Prostate gland (tissue), 2 donors: ENCODE measurements at regions not wholly inside any gene's neighbourhood (a gene's known extent, or its start where the extent isn't known, plus 50 kb on each side); places are given as distances from the start of the nearest gene placed in this dataset.

Source experiments
- DNase-seq: peaks from one replicate; pipeline ENCODE4 v3.0.0-alpha.2; 2019; ENCODE audit warnings: low spot score
- H3K27ac ChIP-seq, 2 donors: fragments of 200-600 bp; sonication (generic); 2 replicates each; pipeline ENCODE4 v1.5.1; 2017 to 2019
- H3K27me3 ChIP-seq: fragments of 200-600 bp; sonication (generic); replicated peaks from 2 replicates; pipeline ENCODE4 v1.5.1; 2019; ENCODE audit not compliant: insufficient read depth
- H3K36me3 ChIP-seq, 2 donors: fragments of 200-600 bp; sonication (generic); 1 replicate in 1 of 2; 2 replicates in 1 of 2; pipeline versions ENCODE4 v1.5.1 to v1.8.1; 2017 to 2019
- H3K4me1 ChIP-seq: fragments of 200-600 bp; sonication (generic); replicated peaks from 2 replicates; pipeline ENCODE4 v1.5.1; 2019
- H3K4me3 ChIP-seq, 2 donors: fragments of 200-600 bp; sonication (generic); 2 replicates each; pipeline ENCODE4 v1.5.1; 2017 to 2019
- H3K9me3 ChIP-seq: fragments of 200-600 bp; sonication (generic); 2 replicates; pipeline ENCODE4 v1.5.1; 2017
- POLR2A ChIP-seq: fragments of 450-650 bp; IDR thresholded peaks from one replicate; pipeline ENCODE4 v1.6.1; 2016; ENCODE audit warnings: antibody characterized with exemption, mild to moderate bottlenecking
- POLR2AphosphoS5 ChIP-seq: sonication (generic); formaldehyde crosslinking; IDR thresholded peaks from one replicate; pipeline ENCODE4 v1.6.1; 2017; ENCODE audit warnings: antibody characterized with exemption
- WGBS: methylation state at CpG from one replicate; pipeline ENCODE4 v1.1.5; 2018; 5-methylcytosine and 5-hydroxymethylcytosine counted together
- intact Hi-C: fragments of 100-400 bp; cut with DNase I; formaldehyde crosslinking; loops from one replicate; pipeline ENCODE4 v1.14.2; 2022
- TF ChIP-seq, protein P1 (sequence below), 4 experiments: fragments of 200-600 bp in 2 of 4; fragments of 450-650 bp in 2 of 4; sonication (generic) in 2 of 4; IDR thresholded peaks; 1 replicate in 3 of 4; 2 replicates in 1 of 4; pipeline ENCODE4 v1.5.1; 2016 to 2019; ENCODE audit warnings: antibody characterized with exemption in 4 of 4, mild to moderate bottlenecking in 2 of 4, moderate library complexity in 2 of 4

DNA sequence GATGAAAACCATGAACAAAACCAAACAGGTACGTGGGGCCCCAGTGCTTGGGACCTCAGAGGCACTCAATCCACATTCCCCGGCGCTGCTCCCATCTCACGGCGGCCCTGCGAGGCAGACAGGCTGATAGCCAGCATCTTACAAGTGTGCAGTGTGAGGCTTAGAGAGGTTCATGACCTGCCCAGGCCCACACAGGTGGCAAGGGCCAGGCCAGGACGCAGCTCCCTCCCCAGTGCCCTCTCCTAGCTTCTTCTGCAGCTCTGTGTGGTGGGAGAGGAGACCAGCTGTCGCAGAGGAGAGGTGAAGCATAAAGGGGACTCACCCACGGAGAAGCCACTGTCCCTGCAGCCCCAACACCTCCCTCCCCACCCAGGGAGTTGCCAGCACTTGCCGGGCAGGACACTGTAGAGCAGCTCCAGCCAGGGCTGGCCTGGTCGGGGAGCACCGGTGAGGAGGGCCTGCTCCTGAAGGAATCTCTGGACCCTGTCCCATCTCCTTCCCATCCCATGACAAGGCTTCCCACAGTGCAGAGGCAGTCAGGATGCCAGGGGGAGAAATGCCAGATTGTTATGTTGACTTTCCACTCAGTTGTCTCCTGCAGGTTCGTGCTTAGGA is 92.4 kb upstream of the TMEM45B start:
- TF ChIP-seq POLR2A (no peak), POLR2AphosphoS5 (no peak)
- TF ChIP-seq, protein P1, sequence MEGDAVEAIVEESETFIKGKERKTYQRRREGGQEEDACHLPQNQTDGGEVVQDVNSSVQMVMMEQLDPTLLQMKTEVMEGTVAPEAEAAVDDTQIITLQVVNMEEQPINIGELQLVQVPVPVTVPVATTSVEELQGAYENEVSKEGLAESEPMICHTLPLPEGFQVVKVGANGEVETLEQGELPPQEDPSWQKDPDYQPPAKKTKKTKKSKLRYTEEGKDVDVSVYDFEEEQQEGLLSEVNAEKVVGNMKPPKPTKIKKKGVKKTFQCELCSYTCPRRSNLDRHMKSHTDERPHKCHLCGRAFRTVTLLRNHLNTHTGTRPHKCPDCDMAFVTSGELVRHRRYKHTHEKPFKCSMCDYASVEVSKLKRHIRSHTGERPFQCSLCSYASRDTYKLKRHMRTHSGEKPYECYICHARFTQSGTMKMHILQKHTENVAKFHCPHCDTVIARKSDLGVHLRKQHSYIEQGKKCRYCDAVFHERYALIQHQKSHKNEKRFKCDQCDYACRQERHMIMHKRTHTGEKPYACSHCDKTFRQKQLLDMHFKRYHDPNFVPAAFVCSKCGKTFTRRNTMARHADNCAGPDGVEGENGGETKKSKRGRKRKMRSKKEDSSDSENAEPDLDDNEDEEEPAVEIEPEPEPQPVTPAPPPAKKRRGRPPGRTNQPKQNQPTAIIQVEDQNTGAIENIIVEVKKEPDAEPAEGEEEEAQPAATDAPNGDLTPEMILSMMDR (IDR thresholded peaks at IDR 0.05), result no peak

GRCh38 chr11:129723761-129724162 is 91.9 kb upstream of the TMEM45B start:
- no peaks in the 10 kb centered on the region for H3K36me3 ChIP-seq
- no peaks in the 10 kb centered on the region for H3K27me3 ChIP-seq
- H3K9me3 ChIP-seq, result no peaks in the 10 kb centered on the region
- H3K4me3 ChIP-seq, result no peak overlapping the region
- intact Hi-C loops, result no loop called here
- no peaks in the 10 kb centered on the region for H3K4me1 ChIP-seq
- no peak overlapping the region for H3K27ac ChIP-seq
- TF ChIP-seq POLR2A (no peak), POLR2AphosphoS5 (no peak)
- TF ChIP-seq, protein P1 (IDR thresholded peaks at IDR 0.05), result no peak
- 74% methylated on average over 11 of the region's 11 CpGs for WGBS
- no peak for DNase-seq

More for the DNA sequence above, 92.4 kb upstream of the TMEM45B start:
- no peaks in the 10 kb centered on the region for H3K36me3 ChIP-seq
- no peaks in the 10 kb centered on the region for H3K27me3 ChIP-seq
- DNase-seq, result no peak
- 76% methylated on average over 13 of the region's 13 CpGs for WGBS
- no peaks in the 10 kb centered on the region for H3K4me1 ChIP-seq
- intact Hi-C loops, result no loop called here
- no peaks in the 10 kb centered on the region for H3K9me3 ChIP-seq
- H3K27ac ChIP-seq, result no peak overlapping the region
- no peak overlapping the region for H3K4me3 ChIP-seq

DNA sequence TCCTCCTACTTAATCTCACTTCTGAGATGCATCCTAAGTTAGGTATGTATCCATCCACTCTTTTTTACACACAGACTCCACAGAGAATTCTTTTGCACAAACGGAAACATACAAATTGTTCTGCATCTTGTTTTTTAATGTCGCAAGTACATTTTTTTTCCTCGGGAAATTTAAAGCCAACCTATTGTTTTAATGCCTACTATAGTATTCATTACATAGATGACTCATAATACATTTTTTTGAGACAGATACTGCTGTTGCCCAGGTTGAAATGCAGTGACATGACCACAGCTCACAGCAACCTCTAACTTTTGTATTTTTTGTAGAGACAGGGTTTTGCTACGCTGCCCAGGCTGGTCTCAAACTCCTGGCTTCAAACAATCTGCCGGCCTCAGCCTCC is 90.8 kb upstream of the TMEM45B start:
- no peak for DNase-seq
- WGBS, result 64% methylated on average over 5 of the region's 5 CpGs
- TF ChIP-seq POLR2AphosphoS5 (no peak), POLR2A (no peak)
- TF ChIP-seq, protein P1 (IDR thresholded peaks at IDR 0.05), result no peak
- Histone ChIP-seq H3K27ac (no peak overlapping the region), H3K9me3 (no peaks in the 10 kb centered on the region), H3K27me3 (no peaks in the 10 kb centered on the region), H3K36me3 (no peaks in the 10 kb centered on the region), H3K4me3 (no peak overlapping the region), H3K4me1 (no peaks in the 10 kb centered on the region)
- intact Hi-C loops, result no loop called here

DNA sequence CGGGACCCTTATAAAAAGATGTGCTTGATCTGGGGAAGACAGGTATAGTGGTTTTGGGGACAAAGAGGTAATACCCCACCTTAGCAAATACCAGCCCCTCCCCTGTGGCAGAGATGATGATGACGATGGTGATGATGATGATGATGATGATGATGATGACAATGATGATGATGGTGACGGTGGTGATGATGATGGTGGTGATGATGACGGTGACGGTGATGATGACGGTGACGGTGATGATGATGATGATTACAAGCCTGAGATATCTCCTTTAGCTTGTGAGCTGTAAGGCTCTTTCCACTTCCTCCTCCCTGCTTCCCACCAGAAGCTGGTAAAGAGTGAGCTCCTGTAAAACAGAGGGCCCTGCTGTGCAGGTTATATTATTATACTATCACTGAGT is 89.5 kb upstream of the TMEM45B start:
- DNase-seq, result no peak
- H3K36me3 ChIP-seq, result no peaks in the 10 kb centered on the region
- intact Hi-C loops, result no loop called here

GRCh38 chr11:129728581-129728980 is 87.1 kb upstream of the TMEM45B start:
- Histone ChIP-seq H3K27me3 (no peaks in the 10 kb centered on the region), H3K4me1 (no peaks in the 10 kb centered on the region), H3K4me3 (no peak overlapping the region), H3K9me3 (no peaks in the 10 kb centered on the region), H3K36me3 (no peaks in the 10 kb centered on the region), H3K27ac (no peak overlapping the region)
- 43% methylated on average over 7 of the region's 7 CpGs for WGBS
- no peak for DNase-seq
- TF ChIP-seq POLR2A, result no peak
- TF ChIP-seq, protein P1 (IDR thresholded peaks at IDR 0.05), result no peak
- no peak for TF ChIP-seq POLR2AphosphoS5
- intact Hi-C loops, result no loop called here

More for the DNA sequence above, 89.5 kb upstream of the TMEM45B start:
- Histone ChIP-seq H3K4me3 (no peak overlapping the region), H3K9me3 (no peaks in the 10 kb centered on the region), H3K27me3 (no peaks in the 10 kb centered on the region), H3K27ac (no peak overlapping the region), H3K4me1 (no peaks in the 10 kb centered on the region)
- TF ChIP-seq POLR2AphosphoS5, result no peak
- TF ChIP-seq POLR2A, result no peak
- TF ChIP-seq, protein P1 (IDR thresholded peaks at IDR 0.05), result no peak
- WGBS, result 92% methylated on average over 7 of the region's 7 CpGs
